DND-41 (cell line): ENCODE measurements at regions not wholly inside any gene's neighbourhood (a gene's known extent, or its start where the extent isn't known, plus 50 kb on each side); places are given as distances from the start of the nearest gene placed in this dataset.

Experiments used
- ATAC-seq: fragments of 200-7000 bp; cut with Tn5 transposase; 3 replicates; pipeline ENCODE4 v1.9.1; 2021; ENCODE audit warnings: low read depth; ENCODE audit not compliant: insufficient read depth
- DNase-seq: peaks from one replicate; pipeline ENCODE4 v3.0.0-alpha.2; 2020
- H2AFZ ChIP-seq: 2 replicates; pipeline ENCODE4 v1.6.0; 2012; ENCODE audit warnings: low read depth, low read length
- H3K27ac ChIP-seq: 2 replicates; pipeline ENCODE4 v1.5.1; 2012; ENCODE audit warnings: low read length, inconsistent platforms
- H3K27me3 ChIP-seq: fragments of 200-600 bp; sonication (generic); 2 replicates; pipeline ENCODE4 v1.6.0; 2012; ENCODE audit warnings: low read length, mild to moderate bottlenecking, inconsistent platforms; ENCODE audit not compliant: insufficient read depth, poor library complexity
- H3K36me3 ChIP-seq: 2 replicates; pipeline ENCODE4 v1.5.1; 2012; ENCODE audit warnings: low read length, inconsistent platforms; ENCODE audit not compliant: insufficient read depth
- H3K4me1 ChIP-seq: 2 replicates; pipeline ENCODE4 v1.5.1; 2012; ENCODE audit warnings: mild to moderate bottlenecking, low read length; ENCODE audit not compliant: insufficient read depth
- H3K4me2 ChIP-seq: 2 replicates; pipeline ENCODE4 v1.6.0; 2012; ENCODE audit warnings: mild to moderate bottlenecking, moderate library complexity, low read length, inconsistent platforms; ENCODE audit not compliant: insufficient read depth
- H3K4me3 ChIP-seq, 2 experiments: fragments of 200-600 bp in 1 of 2; shearing (Covaris generic) in 1 of 2; 2 replicates each; pipeline ENCODE4 v1.5.1; 2012 to 2016; ENCODE audit warnings: inconsistent platforms in 2 of 2, low read length in 2 of 2, mild to moderate bottlenecking in 2 of 2, low read depth in 1 of 2, moderate library complexity in 1 of 2
- H3K79me2 ChIP-seq: 2 replicates; pipeline ENCODE4 v1.6.0; 2012; ENCODE audit warnings: low read length, inconsistent platforms; ENCODE audit not compliant: insufficient read depth
- H3K9ac ChIP-seq: 2 replicates; pipeline ENCODE4 v1.6.0; 2012; ENCODE audit warnings: low read depth, mild to moderate bottlenecking, inconsistent platforms, low read length, moderate library complexity
- H3K9me3 ChIP-seq: 2 replicates; pipeline ENCODE4 v1.5.1; 2012; ENCODE audit warnings: low read length, moderate library complexity, mild to moderate bottlenecking, inconsistent platforms; ENCODE audit not compliant: insufficient read depth, severe bottlenecking
- H4K20me1 ChIP-seq: 2 replicates; pipeline ENCODE4 v1.6.0; 2012; ENCODE audit warnings: low read length; ENCODE audit not compliant: insufficient read depth
- CTCF ChIP-seq: IDR thresholded peaks from 2 replicates; pipeline ENCODE4 v1.5.1; 2012; ENCODE audit warnings: borderline replicate concordance, low read length, moderate library complexity, mild to moderate bottlenecking; ENCODE audit not compliant: poor library complexity, severe bottlenecking; ENCODE audit errors: extremely low read depth
- EZH2 ChIP-seq: IDR thresholded peaks from 3 replicates; pipeline ENCODE4 v1.6.1; 2012; ENCODE audit warnings: borderline replicate concordance, low read depth, mild to moderate bottlenecking, moderate library complexity, low read length, inconsistent platforms; ENCODE audit not compliant: severe bottlenecking

DNA sequence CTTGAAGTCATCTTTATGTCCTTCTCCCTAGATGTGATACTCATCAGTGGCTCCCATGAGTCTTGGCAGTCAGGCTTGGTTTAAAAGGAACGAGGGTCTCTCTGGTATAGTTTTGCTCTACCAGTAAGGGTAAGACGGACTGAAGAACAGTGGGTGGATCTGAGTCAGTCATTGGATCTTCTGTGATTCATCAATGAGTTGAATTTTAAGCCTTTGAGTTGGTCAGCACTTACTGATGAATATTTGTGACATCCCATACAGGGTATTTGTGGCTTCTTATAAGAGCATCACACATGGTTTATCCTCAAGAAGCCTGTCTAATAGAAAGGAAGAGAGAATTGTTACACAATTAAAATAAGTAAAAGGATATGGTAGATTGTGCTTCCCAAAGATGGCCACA lies 87.3 kb upstream of the NAMPT start:
- no peak overlapping the region for H3K9ac ChIP-seq
- H3K4me2 ChIP-seq, result no peak overlapping the region
- no peaks in the 10 kb centered on the region for H3K4me1 ChIP-seq
- H4K20me1 ChIP-seq, result no peaks in the 10 kb centered on the region
- peaks cover 18% of the 10 kb centered on the region for H3K27me3 ChIP-seq
- no peak overlapping the region for H2AFZ ChIP-seq
- no peaks in the 10 kb centered on the region for H3K79me2 ChIP-seq
- no peaks in the 10 kb centered on the region for H3K9me3 ChIP-seq
- DNase-seq, result no peak
- H3K4me3 ChIP-seq, result no peak overlapping the region
- H3K36me3 ChIP-seq, result no peaks in the 10 kb centered on the region
- ATAC-seq, result no peak
- H3K27ac ChIP-seq, result no peak overlapping the region
- TF ChIP-seq CTCF (no peak), EZH2 (no peak)

DNA sequence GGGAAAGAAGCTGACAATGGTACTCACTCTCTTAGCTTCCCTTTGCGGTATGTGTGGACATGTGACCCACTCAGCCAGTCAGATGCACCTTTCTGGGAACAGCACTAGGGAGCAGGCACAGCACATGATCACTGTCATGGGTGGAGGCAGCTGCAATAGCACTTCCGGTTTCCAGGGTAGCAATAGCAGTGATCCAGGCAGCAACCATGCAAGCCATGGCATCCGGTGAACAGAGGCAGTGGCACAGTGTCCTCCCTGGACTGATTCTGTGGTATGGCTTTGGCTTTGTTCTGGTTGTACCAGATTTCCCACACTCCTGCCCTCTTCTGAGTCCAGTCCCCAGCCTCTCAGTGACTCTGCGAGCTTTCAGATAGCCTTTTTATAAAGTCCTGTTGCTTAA lies 86.8 kb upstream of the NAMPT start:
- no peaks in the 10 kb centered on the region for H4K20me1 ChIP-seq
- H3K4me1 ChIP-seq, result no peaks in the 10 kb centered on the region
- H3K79me2 ChIP-seq, result no peaks in the 10 kb centered on the region
- H3K27me3 ChIP-seq, result peaks cover 18% of the 10 kb centered on the region
- no peak for TF ChIP-seq CTCF
- no peak for TF ChIP-seq EZH2
- ATAC-seq (peak; percentile 44; the same call in 1 of the 3 replicates), DNase-seq (no peak)
- no peak overlapping the region for H3K4me3 ChIP-seq
- H3K27ac ChIP-seq, result no peak overlapping the region
- no peaks in the 10 kb centered on the region for H3K36me3 ChIP-seq
- no peaks in the 10 kb centered on the region for H3K9me3 ChIP-seq
- H3K4me2 ChIP-seq, result no peak overlapping the region
- no peak overlapping the region for H3K9ac ChIP-seq
- no peak overlapping the region for H2AFZ ChIP-seq

DNA sequence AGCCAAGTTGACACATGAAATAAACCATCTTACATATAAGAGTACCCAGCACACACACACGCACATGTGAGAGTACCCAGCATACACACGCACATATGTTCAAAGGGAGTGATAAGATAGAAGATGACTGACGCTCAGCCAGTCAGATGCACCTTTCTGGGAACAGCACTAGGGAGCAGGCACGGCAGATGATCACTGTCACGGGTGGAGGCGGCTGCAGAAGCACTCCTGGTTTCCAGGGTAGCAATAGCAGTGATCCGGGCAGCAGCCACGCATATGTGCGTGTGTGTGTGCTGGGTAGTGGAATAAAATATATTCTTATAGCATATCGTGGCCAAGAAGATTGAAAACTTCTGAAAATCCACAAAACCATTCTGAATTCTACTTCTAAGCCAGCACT lies 85.8 kb upstream of the NAMPT start:
- no peak overlapping the region for H3K27ac ChIP-seq
- no peaks in the 10 kb centered on the region for H4K20me1 ChIP-seq
- H2AFZ ChIP-seq, result no peak overlapping the region
- H3K4me1 ChIP-seq, result no peaks in the 10 kb centered on the region
- H3K9me3 ChIP-seq, result no peaks in the 10 kb centered on the region
- no peaks in the 10 kb centered on the region for H3K79me2 ChIP-seq
- TF ChIP-seq CTCF (no peak), EZH2 (no peak)
- H3K9ac ChIP-seq, result no peak overlapping the region
- peaks cover 18% of the 10 kb centered on the region for H3K27me3 ChIP-seq
- ATAC-seq, result no peak
- H3K36me3 ChIP-seq, result no peaks in the 10 kb centered on the region
- DNase-seq, result no peak
- no peak overlapping the region for H3K4me2 ChIP-seq
- H3K4me3 ChIP-seq, result no peak overlapping the region

DNA sequence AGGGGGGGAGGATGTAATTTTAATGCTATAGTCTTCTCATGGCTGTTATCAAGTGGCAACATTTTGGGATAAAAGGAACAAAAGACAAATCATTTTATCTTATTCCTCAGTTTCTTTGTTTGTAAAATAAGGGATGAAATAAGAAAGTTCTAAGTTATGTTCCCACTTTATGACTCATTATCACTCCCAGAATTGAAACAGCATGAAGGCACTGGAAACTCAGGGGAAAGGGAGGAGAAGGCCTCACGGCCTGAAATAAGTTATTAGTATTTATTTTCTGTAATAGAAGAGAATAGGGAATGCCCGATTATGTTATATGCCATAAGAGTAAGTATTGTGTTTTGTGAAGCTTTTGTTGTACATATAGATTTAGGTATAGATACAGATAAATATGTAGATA lies 85.0 kb upstream of the NAMPT start:
- no peak for TF ChIP-seq EZH2
- TF ChIP-seq CTCF, result no peak
- Histone ChIP-seq H4K20me1 (no peaks in the 10 kb centered on the region), H3K4me3 (no peak overlapping the region), H2AFZ (no peak overlapping the region), H3K9ac (no peak overlapping the region), H3K4me1 (no peaks in the 10 kb centered on the region), H3K9me3 (no peaks in the 10 kb centered on the region), H3K27ac (no peak overlapping the region), H3K36me3 (no peaks in the 10 kb centered on the region), H3K4me2 (no peak overlapping the region), H3K79me2 (no peaks in the 10 kb centered on the region), H3K27me3 (peaks cover 18% of the 10 kb centered on the region)
- DNase-seq (no peak), ATAC-seq (no peak)
